GM12875 (cell line): ENCODE measurements at regions not wholly inside any gene's neighbourhood (a gene's known extent, or its start where the extent isn't known, plus 50 kb on each side); places are given as distances from the start of the nearest gene placed in this dataset.
"Not testable (repeated sequence)": the region's sequence is repeated elsewhere in the genome, so short reads cannot be mapped to it uniquely, and the experiment has no call there.

Experiments
- H3K4me3 ChIP-seq: one replicate; pipeline ENCODE4 v1.5.1; 2011; ENCODE audit warnings: low read depth, low read length, control low read depth
- TF ChIP-seq, protein P1 (sequence below): IDR thresholded peaks from 2 replicates; pipeline ENCODE4 v1.5.1; 2011; ENCODE audit warnings: low read depth, mild to moderate bottlenecking, control low read depth, inconsistent platforms, low read length, moderate library complexity, borderline replicate concordance; ENCODE audit not compliant: insufficient read depth

DNA sequence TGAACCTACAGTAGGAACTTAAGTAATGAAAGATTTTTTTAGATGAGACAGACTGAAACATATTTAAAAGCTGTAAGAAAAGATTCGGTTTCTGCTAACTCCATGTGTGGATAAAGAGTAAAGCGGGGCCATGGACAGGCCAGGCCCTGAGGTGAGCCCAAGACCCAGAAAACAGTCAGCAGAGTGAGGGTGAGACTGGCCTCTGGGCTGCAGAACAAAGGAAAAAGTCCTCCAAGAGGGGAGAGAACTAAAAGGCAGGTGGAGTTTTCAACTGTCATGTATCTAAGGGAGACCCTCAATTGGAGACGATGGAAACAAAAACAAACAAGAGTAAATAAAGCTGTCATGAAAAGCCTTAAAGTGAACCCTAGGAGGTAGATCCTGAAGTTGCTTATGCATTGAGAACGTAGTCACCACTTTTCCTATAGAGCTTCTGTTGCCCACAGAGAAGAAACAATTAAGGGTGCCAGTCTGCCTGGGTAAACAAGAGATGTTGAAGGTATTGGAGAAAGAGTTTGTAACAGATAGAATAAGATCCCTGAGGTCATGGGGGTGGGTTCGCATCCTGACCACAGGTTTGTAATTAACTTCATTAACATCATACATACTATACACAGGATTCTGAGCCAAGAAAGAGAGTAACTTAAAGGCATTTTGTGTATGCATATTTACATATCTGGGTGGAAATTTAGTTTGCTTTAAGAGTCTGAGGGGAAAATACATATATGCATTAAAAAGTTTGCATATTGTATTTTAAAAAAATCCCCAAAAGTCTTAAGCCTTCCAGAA is 268.7 kb upstream of the PDE3A start:
- TF ChIP-seq, protein P1, sequence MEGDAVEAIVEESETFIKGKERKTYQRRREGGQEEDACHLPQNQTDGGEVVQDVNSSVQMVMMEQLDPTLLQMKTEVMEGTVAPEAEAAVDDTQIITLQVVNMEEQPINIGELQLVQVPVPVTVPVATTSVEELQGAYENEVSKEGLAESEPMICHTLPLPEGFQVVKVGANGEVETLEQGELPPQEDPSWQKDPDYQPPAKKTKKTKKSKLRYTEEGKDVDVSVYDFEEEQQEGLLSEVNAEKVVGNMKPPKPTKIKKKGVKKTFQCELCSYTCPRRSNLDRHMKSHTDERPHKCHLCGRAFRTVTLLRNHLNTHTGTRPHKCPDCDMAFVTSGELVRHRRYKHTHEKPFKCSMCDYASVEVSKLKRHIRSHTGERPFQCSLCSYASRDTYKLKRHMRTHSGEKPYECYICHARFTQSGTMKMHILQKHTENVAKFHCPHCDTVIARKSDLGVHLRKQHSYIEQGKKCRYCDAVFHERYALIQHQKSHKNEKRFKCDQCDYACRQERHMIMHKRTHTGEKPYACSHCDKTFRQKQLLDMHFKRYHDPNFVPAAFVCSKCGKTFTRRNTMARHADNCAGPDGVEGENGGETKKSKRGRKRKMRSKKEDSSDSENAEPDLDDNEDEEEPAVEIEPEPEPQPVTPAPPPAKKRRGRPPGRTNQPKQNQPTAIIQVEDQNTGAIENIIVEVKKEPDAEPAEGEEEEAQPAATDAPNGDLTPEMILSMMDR: no peak

DNA sequence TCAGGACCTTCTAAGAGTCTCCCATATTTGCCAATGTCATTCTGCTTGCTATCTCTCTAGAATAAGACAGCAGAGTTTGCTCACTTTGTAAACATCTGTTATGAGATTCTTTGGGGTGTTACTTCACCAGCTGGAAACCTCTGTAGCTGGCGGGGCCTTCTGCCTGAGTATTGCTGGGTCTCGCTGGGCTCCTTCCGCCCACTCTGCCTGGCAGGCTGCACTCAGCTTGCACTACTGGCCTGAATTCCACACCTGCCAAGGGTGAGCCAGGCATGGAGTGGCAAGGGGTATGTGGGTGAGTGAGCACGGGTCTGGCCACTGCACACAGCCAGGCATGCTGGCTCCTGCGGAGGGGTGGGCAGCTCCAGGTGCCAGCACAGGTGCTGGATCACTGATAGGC is 267.3 kb upstream of the PDE3A start:
- TF ChIP-seq, protein P1: no peak
- H3K4me3 ChIP-seq: no peak overlapping the region

More for the DNA sequence above, 268.7 kb upstream of the PDE3A start:
- H3K4me3 ChIP-seq: no peak overlapping the region

DNA sequence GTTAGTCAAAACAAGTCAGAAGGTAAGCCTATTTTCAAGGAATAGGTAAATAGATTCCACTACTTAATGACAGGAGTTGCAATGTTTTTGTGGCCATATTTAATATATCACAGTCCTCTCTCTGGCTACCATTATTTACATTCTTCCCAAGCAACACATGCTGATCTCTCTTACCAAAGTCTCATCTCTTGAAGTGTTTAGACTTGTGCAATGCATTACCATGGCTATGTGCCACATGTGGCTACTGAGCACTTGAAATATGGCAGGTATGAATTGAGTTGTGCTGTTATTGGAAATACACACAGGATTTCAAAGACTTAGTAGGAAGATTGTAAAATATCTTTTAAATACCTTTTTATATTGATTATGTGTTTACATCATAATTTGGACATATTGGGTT is 262.4 kb upstream of the PDE3A start:
- TF ChIP-seq, protein P1: no peak
- no peak overlapping the region for H3K4me3 ChIP-seq

DNA sequence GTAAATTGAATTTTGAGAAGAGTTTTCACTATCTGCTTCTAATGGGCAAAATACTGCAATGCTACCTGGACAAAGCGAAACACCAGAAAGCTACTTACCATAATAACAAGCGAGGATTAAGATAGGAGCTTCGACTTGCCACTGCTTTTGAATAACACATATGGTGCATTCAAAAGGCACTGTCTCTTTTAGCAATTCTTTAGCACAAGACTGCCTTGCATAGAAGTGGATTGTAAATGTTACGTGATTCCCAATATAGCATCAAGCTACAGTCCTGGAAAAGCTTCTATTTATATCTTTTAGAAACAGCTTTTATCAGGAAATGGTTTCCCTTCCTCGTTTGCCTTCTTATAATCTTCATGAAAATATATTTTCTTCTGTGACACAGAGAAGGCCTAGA is 258.7 kb upstream of the PDE3A start:
- H3K4me3 ChIP-seq: no peak overlapping the region
- TF ChIP-seq, protein P1: no peak

DNA sequence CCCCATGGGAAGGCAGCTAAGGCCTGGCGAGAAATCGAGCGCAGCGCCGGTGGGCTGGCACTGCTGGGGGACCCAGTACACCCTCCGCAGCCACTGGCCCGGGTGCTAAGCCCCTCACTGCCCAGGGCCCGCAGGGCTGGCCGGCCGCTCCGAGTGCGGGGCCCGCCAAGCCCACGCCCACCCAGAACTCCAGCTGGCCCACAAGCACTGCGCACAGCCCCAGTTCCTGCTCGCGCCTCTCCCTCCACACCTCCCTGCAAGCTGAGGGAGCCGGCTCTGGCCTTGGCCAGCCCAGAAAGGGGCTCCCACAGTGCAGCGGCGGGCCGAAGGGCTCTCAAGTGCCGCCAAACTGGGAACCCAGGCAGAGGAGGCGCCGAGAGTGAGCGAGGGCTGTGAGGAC is 253.0 kb upstream of the PDE3A start:
- not testable (repeated sequence) for H3K4me3 ChIP-seq

DNA sequence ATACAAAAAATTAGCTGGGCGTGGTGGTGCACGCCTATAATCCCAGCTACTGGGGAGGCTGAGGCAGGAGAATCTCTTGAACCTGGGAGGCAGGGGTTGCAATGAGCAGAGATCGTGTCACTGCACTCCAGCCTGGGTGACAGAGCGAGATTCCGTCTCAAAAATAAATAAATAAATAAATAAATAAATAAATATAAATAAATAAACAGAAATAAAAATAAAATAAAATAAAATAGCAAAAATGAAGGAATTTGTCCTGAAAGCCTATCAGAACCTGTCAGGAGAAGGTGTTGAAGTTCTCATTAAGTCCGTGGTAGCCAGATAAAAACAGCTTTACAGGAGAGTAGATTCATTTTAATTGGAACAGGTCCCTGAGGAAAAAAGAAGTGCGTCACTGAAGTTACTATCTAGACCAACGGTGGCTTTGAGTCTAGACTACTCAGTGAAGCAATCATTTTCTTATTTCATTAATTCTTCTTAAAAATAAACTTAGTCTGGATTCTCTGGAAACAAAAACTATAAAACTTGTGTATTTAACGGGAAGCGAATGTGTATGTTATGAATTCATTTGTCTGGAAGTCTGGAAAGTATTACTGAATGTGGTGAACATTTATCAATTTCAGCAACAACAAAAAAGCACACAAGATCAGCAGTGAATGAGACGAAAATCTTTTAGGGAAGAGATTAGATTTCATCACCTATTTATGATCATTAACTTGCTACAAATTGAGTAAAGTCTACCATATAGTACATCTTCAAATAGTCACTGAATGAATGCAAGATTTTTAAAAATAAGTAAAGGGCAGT is 248.5 kb upstream of the PDE3A start:
- TF ChIP-seq, protein P1: no peak
- H3K4me3 ChIP-seq: no peak overlapping the region

DNA sequence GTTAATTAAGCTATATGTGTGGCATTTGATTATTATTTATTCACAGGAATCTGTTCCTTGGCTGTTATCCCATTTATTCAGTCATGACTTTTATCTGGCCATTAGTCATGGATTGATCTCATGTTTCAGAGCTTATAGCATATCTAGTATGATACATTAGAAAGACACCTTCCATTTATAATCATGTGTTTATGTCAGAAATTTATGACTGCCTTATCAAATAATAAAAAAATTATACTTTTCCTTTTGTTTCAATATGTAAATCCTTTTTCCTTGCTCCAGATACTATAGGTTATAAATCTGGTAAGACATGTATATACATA is 248.0 kb upstream of the PDE3A start:
- H3K4me3 ChIP-seq: no peak overlapping the region
- TF ChIP-seq, protein P1: no peak
